IMR-90 (cell line): ENCODE measurements at regions not wholly inside any gene's neighbourhood (a gene's known extent, or its start where the extent isn't known, plus 50 kb on each side); places are given as distances from the start of the nearest gene placed in this dataset.

Experiments used
- ATAC-seq: fragments of 200-7000 bp; cut with Tn5 transposase; 2 replicates; pipeline ENCODE4 v1.9.1; 2020; ENCODE audit warnings: low read depth, mild to moderate bottlenecking, moderate library complexity
- BruUV-seq: library from RNA; stranded (reverse); fragments of 400-500 nt; replicated peaks from 2 replicates; lab custom pipeline; 2021; lab: Mats Ljungman, UMichigan
- CTCF ChIA-PET: fragments of 300-600 bp; formaldehyde crosslinking; extraction: SDS; loops from one replicate; lab custom pipeline; 2021; ENCODE audit warnings: antibody characterized with exemption; lab: Yijun Ruan, JAX
- POLR2A ChIA-PET: fragments of 300-600 bp; sonication (Branson Sonifier 250); formaldehyde crosslinking; loops from one replicate; lab custom pipeline; 2022; ENCODE audit warnings: antibody characterized with exemption; ENCODE audit not compliant: unreplicated experiment; lab: Charles Lee
- DNase-seq: peaks from one replicate; pipeline ENCODE4 v3.0.0; 2013
- H2AFZ ChIP-seq: replicated peaks from 2 replicates; pipeline ENCODE3; 2013; ENCODE audit warnings: low read length, mild to moderate bottlenecking; ENCODE audit not compliant: poor library complexity
- H2AK5ac ChIP-seq: 2 replicates; pipeline ENCODE4 v1.6.1; 2013; ENCODE audit warnings: low read depth, low read length, inconsistent platforms
- H2AK9ac ChIP-seq: replicated peaks from 2 replicates; pipeline ENCODE3; 2013; ENCODE audit warnings: mild to moderate bottlenecking, low read depth, low read length, moderate library complexity; ENCODE audit not compliant: poor library complexity
- H2BK120ac ChIP-seq: 2 replicates; pipeline ENCODE4 v1.6.1; 2013; ENCODE audit warnings: low read depth, low read length, inconsistent platforms
- H2BK15ac ChIP-seq: 3 replicates; pipeline ENCODE4 v1.6.1; 2013; ENCODE audit warnings: low read depth, low read length, inconsistent platforms
- H2BK20ac ChIP-seq: 2 replicates; pipeline ENCODE4 v1.6.1; 2013; ENCODE audit warnings: low read depth, mild to moderate bottlenecking, inconsistent platforms, low read length, moderate library complexity
- H2BK5ac ChIP-seq: 2 replicates; pipeline ENCODE4 v1.6.1; 2013; ENCODE audit warnings: mild to moderate bottlenecking, low read depth, low read length, inconsistent platforms; ENCODE audit not compliant: poor library complexity, severe bottlenecking
- H3K14ac ChIP-seq: replicated peaks from 2 replicates; pipeline ENCODE4 v1.6.1; 2013; ENCODE audit warnings: low read depth, low read length, inconsistent platforms
- H3K18ac ChIP-seq: 2 replicates; pipeline ENCODE4 v1.6.1; 2013; ENCODE audit warnings: low read depth, low read length, control low read depth
- H3K23ac ChIP-seq: 2 replicates; pipeline ENCODE4 v1.6.1; 2013; ENCODE audit warnings: low read depth, low read length, inconsistent platforms
- H3K27ac ChIP-seq: 2 replicates; pipeline ENCODE4 v1.5.1; 2013; ENCODE audit warnings: mild to moderate bottlenecking, control low read depth, low read length; ENCODE audit not compliant: insufficient read depth
- H3K27me3 ChIP-seq: 2 replicates; pipeline ENCODE4 v1.6.1; 2013; ENCODE audit warnings: low read length; ENCODE audit not compliant: control insufficient read depth, insufficient read depth
- H3K36me3 ChIP-seq: 2 replicates; pipeline ENCODE4 v1.6.1; 2013; ENCODE audit warnings: low read length, mixed read lengths; ENCODE audit not compliant: control insufficient read depth, insufficient read depth
- H3K4ac ChIP-seq: 2 replicates; pipeline ENCODE4 v1.6.1; 2013; ENCODE audit warnings: low read depth, low read length, inconsistent platforms
- H3K4me1 ChIP-seq: 2 replicates; pipeline ENCODE4 v1.6.1; 2013; ENCODE audit warnings: low read length, mixed read lengths; ENCODE audit not compliant: control insufficient read depth, insufficient read depth
- H3K4me2 ChIP-seq: 2 replicates; pipeline ENCODE4 v1.6.1; 2013; ENCODE audit warnings: low read depth, mild to moderate bottlenecking, control low read depth, low read length, moderate library complexity
- H3K4me3 ChIP-seq: 2 replicates; pipeline ENCODE4 v1.5.1; 2013; ENCODE audit warnings: low read depth, mild to moderate bottlenecking, control low read depth, low read length, moderate library complexity; ENCODE audit not compliant: insufficient read depth
- H3K56ac ChIP-seq: 2 replicates; pipeline ENCODE4 v1.6.1; 2013; ENCODE audit warnings: low read length, inconsistent platforms; ENCODE audit not compliant: insufficient read depth; ENCODE audit errors: extremely low read depth
- H3K79me1 ChIP-seq, 2 experiments: 2 replicates each; pipeline ENCODE4 v1.6.1; 2013; ENCODE audit warnings: low read length in 2 of 2, inconsistent platforms in 1 of 2, low read depth in 1 of 2
- H3K9ac ChIP-seq: 2 replicates; pipeline ENCODE4 v1.6.1; 2013; ENCODE audit warnings: low read depth, low read length, control low read depth
- H3K9me1 ChIP-seq: 2 replicates; pipeline ENCODE4 v1.6.1; 2013; ENCODE audit warnings: low read length, inconsistent platforms; ENCODE audit not compliant: insufficient read depth
- H3K9me3 ChIP-seq: 2 replicates; pipeline ENCODE4 v1.6.1; 2013; ENCODE audit warnings: low read length; ENCODE audit not compliant: control insufficient read depth, insufficient read depth
- H4K20me1 ChIP-seq: 2 replicates; pipeline ENCODE4 v1.6.1; 2013; ENCODE audit warnings: low read length, inconsistent platforms; ENCODE audit not compliant: insufficient read depth
- H4K5ac ChIP-seq: 2 replicates; pipeline ENCODE4 v1.6.1; 2013; ENCODE audit warnings: mild to moderate bottlenecking, low read depth, low read length, control low read depth
- H4K8ac ChIP-seq, 2 experiments: 2 replicates each; pipeline ENCODE4 v1.6.1; 2013; ENCODE audit warnings: low read depth in 2 of 2, low read length in 2 of 2, control low read depth in 1 of 2, inconsistent platforms in 1 of 2
- H4K91ac ChIP-seq: 2 replicates; pipeline ENCODE4 v1.6.1; 2013; ENCODE audit warnings: low read depth, low read length, inconsistent platforms; ENCODE audit not compliant: insufficient read depth
- BHLHE40 ChIP-seq: fragments of 150-350 bp; IDR thresholded peaks from 2 replicates; pipeline ENCODE4 v1.6.1; 2016; ENCODE audit warnings: mild to moderate bottlenecking, low read depth, low read length
- CHD1 ChIP-seq: IDR thresholded peaks from 2 replicates; pipeline ENCODE4 v1.6.1; 2012; ENCODE audit warnings: low read depth, low read length, improper control_type of control experiment
- FOS ChIP-seq: fragments of 150-350 bp; IDR thresholded peaks from 2 replicates; pipeline ENCODE4 v1.6.1; 2016; ENCODE audit warnings: low read depth, low read length
- MAFK ChIP-seq: IDR thresholded peaks from 2 replicates; pipeline ENCODE4 v1.6.1; 2012; ENCODE audit warnings: low read depth, low read length, improper control_type of control experiment
- MXI1 ChIP-seq: IDR thresholded peaks from 2 replicates; pipeline ENCODE4 v1.6.1; 2012; ENCODE audit warnings: low read depth, mild to moderate bottlenecking, low read length, moderate library complexity, borderline replicate concordance
- POLR2A ChIP-seq: IDR thresholded peaks from 2 replicates; pipeline ENCODE4 v1.6.1; 2012; ENCODE audit warnings: mild to moderate bottlenecking, low read depth, low read length
- WGBS, 2 experiments: methylation state at CpG; one replicate each; pipeline versions ENCODE4 v1.1.5 to v1.1.7; 2013; ENCODE audit warnings: missing lambda C conversion rate in 2 of 2; ENCODE audit not compliant: insufficient read length in 1 of 2; ENCODE audit errors: extremely low coverage in 2 of 2; 5-methylcytosine and 5-hydroxymethylcytosine counted together
- dilution Hi-C: fragments of 300-500 bp; cut with HindIII; formaldehyde crosslinking; loops from one replicate; pipeline ENCODE4 v1.14.3; 2018; ENCODE audit warnings: low sequenced_read_pairs; ENCODE audit not compliant: unreplicated experiment
- in situ Hi-C: fragments of 300-500 bp; cut with MboI; formaldehyde crosslinking; loops from 3 replicates; pipeline ENCODE4 v1.14.3; 2019; ENCODE audit warnings: low sequenced_read_pairs, inconsistent platforms, mixed read lengths
- intact Hi-C: fragments of 100-400 bp; cut with micrococcal nuclease; formaldehyde crosslinking; loops from 2 replicates; pipeline ENCODE4 v1.10.0; 2022
- TF ChIP-seq, protein P1 (sequence below): conservative IDR thresholded peaks from 2 replicates; pipeline ENCODE4 v1.5.1; 2012; ENCODE audit warnings: mild to moderate bottlenecking, low read depth, low read length, improper control_type of control experiment

DNA sequence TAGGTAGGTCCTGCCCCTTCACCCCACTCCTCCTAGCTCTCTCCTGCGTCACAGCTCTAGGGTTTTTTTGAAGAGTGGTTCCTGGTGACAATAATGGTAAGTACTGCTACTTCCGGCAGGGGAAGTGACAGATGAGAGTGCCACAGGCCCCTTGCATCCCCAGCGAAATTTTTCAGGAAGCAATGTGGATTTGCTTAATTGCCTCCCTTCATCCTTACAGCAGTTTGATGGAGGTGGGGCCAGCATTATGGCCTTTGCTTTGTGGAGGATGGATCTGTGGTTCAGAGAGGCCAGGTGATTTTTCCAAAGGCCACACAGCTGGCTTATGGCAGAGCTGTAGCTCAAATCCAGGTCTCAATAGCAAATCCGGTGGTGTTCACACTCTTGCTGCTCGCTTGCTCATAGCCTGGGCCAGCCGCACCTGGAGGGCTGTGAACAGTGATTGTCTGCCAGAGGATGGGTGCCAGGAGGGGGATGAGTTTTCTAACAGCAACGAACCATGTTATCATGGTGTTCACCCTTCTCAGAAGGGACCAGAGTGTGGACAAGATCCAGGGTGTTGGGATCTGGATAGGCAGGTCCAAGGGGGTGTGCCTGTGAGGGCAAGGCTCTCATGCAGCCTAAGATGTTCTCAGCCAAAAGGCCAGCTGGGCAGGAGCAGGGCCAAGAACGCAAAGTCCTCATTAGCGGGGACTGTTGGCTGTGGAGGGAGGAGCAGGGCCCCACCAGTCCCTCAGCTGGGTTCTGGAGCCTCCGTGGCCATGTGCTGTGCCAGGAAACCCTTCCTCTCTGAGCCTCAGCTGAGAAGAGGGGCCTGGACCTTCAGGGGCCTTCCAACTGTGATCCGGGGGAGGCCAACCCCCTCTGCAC, 89.0 kb downstream of the EMX2 start:
- Histone ChIP-seq H3K14ac (no peak overlapping the region), H4K8ac (no peak overlapping the region), H3K23ac (no peak overlapping the region), H4K5ac (no peak overlapping the region), H2BK5ac (no peak overlapping the region), H4K20me1 (no peaks in the 10 kb centered on the region), H2AK9ac (no peak overlapping the region), H3K27me3 (no peaks in the 10 kb centered on the region), H3K79me1 (no peaks in the 10 kb centered on the region), H3K18ac (no peak overlapping the region), H3K4me1 (no peaks in the 10 kb centered on the region), H4K91ac (no peak overlapping the region), H2BK120ac (no peak overlapping the region), H2AFZ (no peak overlapping the region), H3K9me1 (no peaks in the 10 kb centered on the region), H3K27ac (no peak overlapping the region), H3K4me3 (no peak overlapping the region), H3K9ac (no peak overlapping the region), H2BK20ac (no peak overlapping the region), H3K56ac (no peak overlapping the region), H3K36me3 (no peaks in the 10 kb centered on the region), H3K9me3 (peaks cover 21% of the 10 kb centered on the region), H3K4ac (no peak overlapping the region), H3K4me2 (no peak overlapping the region), H2AK5ac (no peak overlapping the region), H2BK15ac (no peak overlapping the region)
- ChIA-PET CTCF (no interaction called here), POLR2A (no interaction called here)
- intact Hi-C loops (no loop called here), dilution Hi-C loops (no loop called here), in situ Hi-C loops (no loop called here)
- WGBS, 2 experiments = 80% methylated on average over 2 of the region's 11 CpGs; no CpG with 5 or more reads in 1 of the 2 experiments
- ATAC-seq (no peak), DNase-seq (no peak)
- TF ChIP-seq FOS (no peak), MAFK (no peak), POLR2A (no peak), MXI1 (no peak), CHD1 (no peak), BHLHE40 (no peak)
- TF ChIP-seq, protein P1, sequence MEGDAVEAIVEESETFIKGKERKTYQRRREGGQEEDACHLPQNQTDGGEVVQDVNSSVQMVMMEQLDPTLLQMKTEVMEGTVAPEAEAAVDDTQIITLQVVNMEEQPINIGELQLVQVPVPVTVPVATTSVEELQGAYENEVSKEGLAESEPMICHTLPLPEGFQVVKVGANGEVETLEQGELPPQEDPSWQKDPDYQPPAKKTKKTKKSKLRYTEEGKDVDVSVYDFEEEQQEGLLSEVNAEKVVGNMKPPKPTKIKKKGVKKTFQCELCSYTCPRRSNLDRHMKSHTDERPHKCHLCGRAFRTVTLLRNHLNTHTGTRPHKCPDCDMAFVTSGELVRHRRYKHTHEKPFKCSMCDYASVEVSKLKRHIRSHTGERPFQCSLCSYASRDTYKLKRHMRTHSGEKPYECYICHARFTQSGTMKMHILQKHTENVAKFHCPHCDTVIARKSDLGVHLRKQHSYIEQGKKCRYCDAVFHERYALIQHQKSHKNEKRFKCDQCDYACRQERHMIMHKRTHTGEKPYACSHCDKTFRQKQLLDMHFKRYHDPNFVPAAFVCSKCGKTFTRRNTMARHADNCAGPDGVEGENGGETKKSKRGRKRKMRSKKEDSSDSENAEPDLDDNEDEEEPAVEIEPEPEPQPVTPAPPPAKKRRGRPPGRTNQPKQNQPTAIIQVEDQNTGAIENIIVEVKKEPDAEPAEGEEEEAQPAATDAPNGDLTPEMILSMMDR = no peak
- BruUV-seq = no TSS peak
